Heart right ventricle (tissue), 16 donors: ENCODE measurements at regions not wholly inside any gene's neighbourhood (a gene's known extent, or its start where the extent isn't known, plus 50 kb on each side); places are given as distances from the start of the nearest gene placed in this dataset.
A peak's percentile ranks its signal among the peaks of the same experiment; 100 is the strongest.

Source experiments
- ATAC-seq, 8 donors: fragments of 200-7000 bp; cut with Tn5 transposase; one replicate each; pipeline ENCODE4 v1.9.1; 2020; ENCODE audit warnings: mild to moderate bottlenecking in 8 of 8, moderate library complexity in 8 of 8, moderate number of reproducible peaks in 1 of 8
- DNase-seq, 2 donors: peaks; one replicate each; pipeline ENCODE4 v3.0.0-alpha.2; 2020
- H3K27ac ChIP-seq, 10 donors: fragments of 200-600 bp; sonication (generic) in 2 of 10; one replicate each; pipeline versions ENCODE4 v1.5.0 to v1.8.0; 2020 to 2022; ENCODE audit warnings: mild to moderate bottlenecking in 3 of 10
- H3K27me3 ChIP-seq, 7 donors: fragments of 200-600 bp; one replicate each; pipeline ENCODE4 v1.8.0; 2021 to 2022; ENCODE audit warnings: mild to moderate bottlenecking in 2 of 7
- H3K36me3 ChIP-seq, 9 donors: fragments of 200-600 bp; sonication (generic) in 1 of 9; one replicate each; pipeline versions ENCODE4 v1.5.0 to v1.8.0; 2020 to 2022; ENCODE audit warnings: mild to moderate bottlenecking in 2 of 9
- H3K4me1 ChIP-seq, 9 donors: fragments of 200-600 bp; sonication (generic) in 1 of 9; one replicate each; pipeline versions ENCODE4 v1.5.0 to v1.8.0; 2020 to 2022; ENCODE audit warnings: mild to moderate bottlenecking in 4 of 9
- H3K4me3 ChIP-seq, 10 donors: fragments of 200-600 bp; sonication (generic) in 2 of 10; one replicate each; pipeline versions ENCODE4 v1.5.0 to v1.8.0; 2020 to 2022; ENCODE audit warnings: mild to moderate bottlenecking in 7 of 10, moderate library complexity in 2 of 10
- H3K9me3 ChIP-seq, 11 donors: fragments of 200-600 bp in 10 of 11; sonication (generic) in 2 of 11; one replicate each; pipeline versions ENCODE4 v1.5.0 to v1.8.0; 2013 to 2022; ENCODE audit warnings: mild to moderate bottlenecking in 2 of 11, control low read depth in 1 of 11, moderate library complexity in 1 of 11
- CTCF ChIP-seq, 9 donors: fragments of 200-600 bp; sonication (generic) in 2 of 9; IDR thresholded peaks; one replicate each; pipeline versions ENCODE4 v1.5.0 to v1.8.0; 2021 to 2022; ENCODE audit warnings: antibody characterized with exemption in 9 of 9, mild to moderate bottlenecking in 5 of 9, moderate library complexity in 1 of 9
- WGBS, 2 donors: extraction: QIAGEN DNeasy Blood & Tissue Kit; methylation state at CpG; one replicate each; pipeline ENCODE4 v1.1.7; 2013; ENCODE audit warnings: inconsistent platforms in 1 of 2; 5-methylcytosine and 5-hydroxymethylcytosine counted together
- intact Hi-C, 10 donors: fragments of 100-400 bp; cut with DNase I; formaldehyde crosslinking; loops; one replicate each; pipeline versions ENCODE4 v1.11.1 to v1.14.2; 2022
- donor health status: Arrhythmogenic right ventricular cardiomyopathy.
- donor health status: ischemic (EF 13 %, LVEDD 7.1; RV severe dilation, severe dysfunction).
- donor health status: healthy with polysubstance abuse.
- donor health status: DM: no; HTN: yes; CAD: no.
- donor health status: DM: no; HTN: no; CAD: no.
- donor health status: ischemic (EF 25% LVEDD 6.9; RV normal size, moderate dysfunction).
- donor health status: ischemic (EF 25% LVEDD 5.7; RV mildly dilated, moderate dysfunction).
- donor health status: healthy.
- donor health status: DM: yes; HTN: yes; CAD: no.
- donor health status: Ischemic cardiomyopathy.
- donor health status: ischemic (EF 35%, LVEDD 5.7; RV mildly dilated, moderate dysfunction).
- donor health status: nonischemic (EF 11% LVEDD 7.7; RV severe dilation, severe dysfunction).
- donor health status: DM: yes; HTN: yes; CAD: no.
- donor health status: PGD.
- donor health status: ischemic (EF 29% LVEDD 5.4; RV normal size, mild dysfunction).
- donor health status: nonischemic (EF 23%, LVEDD 6.1; RV moderate dilation, normal function).

- H3K4me1 ChIP-seq = no peaks in the 10 kb centered on the region
- no peak overlapping the region for H3K4me3 ChIP-seq
- no peaks in the 10 kb centered on the region for H3K36me3 ChIP-seq
- H3K9me3 ChIP-seq = no peaks in the 10 kb centered on the region
- DNase-seq (no peak), ATAC-seq (no peak)
- WGBS, 2 donors = 85 to 91% methylated on average over 7 of the region's 7 CpGs
- H3K27me3 ChIP-seq = no peaks in the 10 kb centered on the region
- no peak overlapping the region for H3K27ac ChIP-seq
- intact Hi-C loops = loop anchor here in 1 of 10 donors (10.0 kb wide), 1 partner anchor 106 kb away; no protein-coding TSS in a partner anchor
- TF ChIP-seq CTCF (IDR thresholded peaks at IDR 0.05) = no peak
These were observed 333.8 kb downstream of the ZNF621 start for GRCh38 chr3:40858364-40859115.

- Histone ChIP-seq H3K27me3 (no peaks in the 10 kb centered on the region), H3K36me3 (no peaks in the 10 kb centered on the region), H3K27ac (no peak overlapping the region), H3K4me3 (no peak overlapping the region), H3K4me1 (peaks cover 0 to 18% (median 5%) of the 10 kb centered on the region in 9 donors), H3K9me3 (no peaks in the 10 kb centered on the region)
- no peak for TF ChIP-seq CTCF (IDR thresholded peaks at IDR 0.05)
- 98 to 100% methylated on average over 2 of the region's 2 CpGs for WGBS, 2 donors
- intact Hi-C loops = no loop called here
- DNase-seq = no peak
- no peak for ATAC-seq
These were observed 336.4 kb upstream of the CTNNB1 start for GRCh38 chr3:40862946-40863345.

GRCh38 chr3:40864146-40864782, 335.0 kb upstream of the CTNNB1 start:
- intact Hi-C loops = no loop called here
- ATAC-seq (no peak), DNase-seq (no peak)
- WGBS, 2 donors = 83 to 87% methylated on average over 3 of the region's 3 CpGs
- H3K9me3 ChIP-seq = no peaks in the 10 kb centered on the region
- peaks cover 0 to 18% (median 5%) of the 10 kb centered on the region in 9 donors for H3K4me1 ChIP-seq
- H3K36me3 ChIP-seq = no peaks in the 10 kb centered on the region
- H3K27ac ChIP-seq = no peak overlapping the region
- TF ChIP-seq CTCF (IDR thresholded peaks at IDR 0.05) = no peak
- H3K4me3 ChIP-seq = no peak overlapping the region
- no peaks in the 10 kb centered on the region for H3K27me3 ChIP-seq

- peak overlapping the region in 1 of 10 donors; percentile 45 for H3K27ac ChIP-seq
- H3K4me3 ChIP-seq = no peak overlapping the region
- ATAC-seq (peak in 1 of 8 donors; percentile 31), DNase-seq (no peak)
- WGBS, 2 donors = 56 to 66% methylated on average over 1 of the region's 1 CpG
- no peaks in the 10 kb centered on the region for H3K36me3 ChIP-seq
- no peaks in the 10 kb centered on the region for H3K9me3 ChIP-seq
- H3K27me3 ChIP-seq = no peaks in the 10 kb centered on the region
- peaks cover 0 to 18% (median 5%) of the 10 kb centered on the region in 9 donors for H3K4me1 ChIP-seq
- no peak for TF ChIP-seq CTCF (IDR thresholded peaks at IDR 0.05)
- intact Hi-C loops = no loop called here
These were observed 334.4 kb upstream of the CTNNB1 start for GRCh38 chr3:40864915-40865314.
